ENCODE measurements at regions not wholly inside any gene's neighbourhood (a gene's known extent, or its start where the extent isn't known, plus 50 kb on each side); places are given as distances from the start of the nearest gene placed in this dataset.

DNA sequence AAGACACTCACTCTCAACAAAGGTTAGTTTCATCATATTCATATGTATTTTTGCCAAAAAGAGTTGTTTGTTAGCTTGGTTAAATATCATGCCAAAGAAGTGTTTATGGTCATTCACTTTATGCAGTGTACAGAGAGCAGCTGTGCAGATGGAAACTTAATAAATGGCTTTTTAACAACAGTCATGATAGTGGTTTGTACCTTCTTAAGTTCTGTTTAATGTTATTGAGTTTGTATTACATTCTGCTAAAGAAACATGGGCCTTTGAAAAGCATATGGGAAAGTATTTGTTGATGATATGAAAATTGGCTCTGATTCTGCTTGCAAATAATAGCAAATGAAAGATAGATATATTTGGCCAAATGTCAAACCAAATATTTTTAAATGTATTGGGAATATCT lies 607.3 kb downstream of the NCAM2 start:
- TF ChIP-seq, protein P1, sequence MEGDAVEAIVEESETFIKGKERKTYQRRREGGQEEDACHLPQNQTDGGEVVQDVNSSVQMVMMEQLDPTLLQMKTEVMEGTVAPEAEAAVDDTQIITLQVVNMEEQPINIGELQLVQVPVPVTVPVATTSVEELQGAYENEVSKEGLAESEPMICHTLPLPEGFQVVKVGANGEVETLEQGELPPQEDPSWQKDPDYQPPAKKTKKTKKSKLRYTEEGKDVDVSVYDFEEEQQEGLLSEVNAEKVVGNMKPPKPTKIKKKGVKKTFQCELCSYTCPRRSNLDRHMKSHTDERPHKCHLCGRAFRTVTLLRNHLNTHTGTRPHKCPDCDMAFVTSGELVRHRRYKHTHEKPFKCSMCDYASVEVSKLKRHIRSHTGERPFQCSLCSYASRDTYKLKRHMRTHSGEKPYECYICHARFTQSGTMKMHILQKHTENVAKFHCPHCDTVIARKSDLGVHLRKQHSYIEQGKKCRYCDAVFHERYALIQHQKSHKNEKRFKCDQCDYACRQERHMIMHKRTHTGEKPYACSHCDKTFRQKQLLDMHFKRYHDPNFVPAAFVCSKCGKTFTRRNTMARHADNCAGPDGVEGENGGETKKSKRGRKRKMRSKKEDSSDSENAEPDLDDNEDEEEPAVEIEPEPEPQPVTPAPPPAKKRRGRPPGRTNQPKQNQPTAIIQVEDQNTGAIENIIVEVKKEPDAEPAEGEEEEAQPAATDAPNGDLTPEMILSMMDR (IDR thresholded peaks at IDR 0.05; ENCODE audit: low read depth, low read length): no peak
- DNase-seq (ENCODE audit: extremely low read depth, low read depth): no peak

DNA sequence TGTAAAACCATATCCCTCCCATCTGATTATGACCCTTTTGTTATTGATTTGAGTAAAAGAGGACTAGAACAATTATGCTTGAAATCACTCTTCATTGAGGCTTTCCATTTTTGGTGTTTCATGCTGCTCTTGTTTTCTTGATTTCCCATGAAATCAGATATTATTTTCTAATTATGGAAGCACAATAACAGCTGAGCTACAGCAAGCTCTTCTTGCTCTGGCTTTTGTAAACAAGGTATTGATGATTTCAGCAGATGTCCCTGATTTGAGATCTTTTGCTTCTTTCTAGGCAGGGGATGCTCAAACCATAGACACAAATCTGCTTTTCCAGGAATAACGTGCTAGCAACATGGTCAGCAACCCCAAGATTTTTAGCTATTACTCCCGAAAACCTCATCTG lies 607.8 kb downstream of the NCAM2 start:
- no peak for DNase-seq (ENCODE audit: extremely low read depth, low read depth)
- TF ChIP-seq, protein P1 (IDR thresholded peaks at IDR 0.05; ENCODE audit: low read depth, low read length): no peak

DNA sequence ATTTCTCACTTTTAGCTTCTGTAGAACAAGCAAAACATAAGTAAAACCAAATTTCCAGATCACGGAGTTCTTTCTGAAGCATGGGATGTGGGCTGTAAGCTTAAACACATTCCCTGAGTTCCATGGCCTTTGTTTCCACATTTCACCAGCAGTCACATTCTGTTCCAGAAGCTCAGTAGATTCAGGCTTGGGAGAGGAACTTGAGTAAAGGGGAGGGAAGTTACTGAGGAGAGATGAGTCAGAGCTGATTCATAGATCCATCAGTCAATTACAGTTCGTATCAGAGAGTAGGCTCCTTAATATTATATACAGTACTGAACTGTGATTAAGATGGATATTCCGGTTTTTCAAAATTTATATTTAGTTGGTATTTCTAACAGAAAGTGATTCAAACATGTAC lies 614.3 kb downstream of the NCAM2 start:
- TF ChIP-seq, protein P1 (IDR thresholded peaks at IDR 0.05; ENCODE audit: low read depth, low read length): no peak
- peak; percentile 36 for DNase-seq (ENCODE audit: extremely low read depth, low read depth)

DNA sequence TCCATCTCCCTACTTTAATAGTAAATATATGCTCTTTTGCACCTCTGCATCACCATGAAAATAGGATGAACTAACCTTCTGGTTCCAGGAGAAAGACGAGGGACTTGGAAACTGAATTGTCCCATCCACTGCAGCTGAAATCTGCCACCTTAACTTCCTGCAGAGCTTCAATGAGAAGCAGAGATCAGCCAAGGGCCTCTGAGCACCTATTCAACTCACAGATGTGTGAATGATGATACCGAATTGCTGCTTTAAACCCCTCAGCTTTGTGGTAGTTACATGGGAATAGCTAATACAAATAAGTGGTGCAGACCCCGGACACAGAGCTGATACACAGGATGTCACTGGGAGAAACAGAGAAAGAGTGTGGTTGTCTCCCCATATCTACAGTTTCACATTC lies 616.8 kb downstream of the NCAM2 start:
- no peak for DNase-seq (ENCODE audit: extremely low read depth, low read depth)
- TF ChIP-seq, protein P1 (IDR thresholded peaks at IDR 0.05; ENCODE audit: low read depth, low read length): no peak

DNA sequence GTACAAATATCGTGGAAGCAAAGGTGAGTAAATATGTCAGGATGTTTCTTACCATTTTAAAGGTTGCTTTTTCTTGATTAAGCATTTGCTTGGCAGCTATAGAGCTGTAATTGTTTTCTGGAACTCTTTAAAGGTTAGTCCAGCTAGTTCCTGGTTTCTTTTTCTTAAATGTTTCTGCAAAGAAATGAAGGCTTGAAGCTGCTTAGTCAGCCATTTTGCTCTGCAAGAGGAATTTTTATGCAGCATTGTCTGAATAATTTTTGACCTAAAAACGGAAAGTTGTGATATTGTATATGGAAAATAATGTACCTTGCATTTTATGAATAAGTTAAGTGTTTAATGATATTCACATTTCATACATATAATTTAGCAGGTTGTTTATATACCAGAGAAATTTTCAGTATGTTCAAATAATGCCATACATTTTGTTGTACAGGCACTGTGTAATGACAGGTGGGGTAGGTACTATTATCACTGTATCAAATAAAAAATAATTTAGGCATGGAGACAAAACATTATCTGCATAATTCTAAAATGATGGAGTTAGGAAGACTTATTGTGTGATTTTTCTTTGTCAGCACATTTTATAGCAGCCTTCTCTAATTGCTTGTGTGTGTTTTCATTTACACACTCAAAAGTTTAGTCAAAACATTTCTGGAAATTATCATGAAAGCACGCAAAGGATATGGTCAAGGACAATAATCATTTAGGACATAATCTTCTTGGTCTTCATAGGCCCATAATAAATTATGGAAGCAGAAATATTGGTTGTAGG lies 624.4 kb downstream of the NCAM2 start:
- TF ChIP-seq, protein P1 (IDR thresholded peaks at IDR 0.05; ENCODE audit: low read depth, low read length): no peak
- no peak for DNase-seq (ENCODE audit: extremely low read depth, low read depth)

DNA sequence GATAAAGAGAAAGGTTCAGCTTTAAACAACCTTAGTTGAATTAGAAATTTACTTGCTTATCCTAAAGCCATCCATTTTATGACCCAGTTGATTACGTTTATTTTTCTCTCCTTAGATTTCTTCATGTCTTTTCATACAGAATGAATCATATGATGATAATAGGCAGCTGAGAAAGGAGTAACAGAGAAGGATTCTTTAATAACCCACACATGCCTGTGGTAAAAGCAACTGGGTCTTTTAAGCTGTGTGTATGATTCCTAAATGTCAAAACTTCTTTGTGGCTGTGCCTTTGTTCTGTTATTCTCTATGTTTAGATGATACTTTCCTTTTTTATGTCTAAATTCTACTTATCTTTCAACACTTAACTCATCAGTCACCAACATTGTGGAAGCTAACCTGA lies 626.5 kb downstream of the NCAM2 start:
- DNase-seq (ENCODE audit: extremely low read depth, low read depth): no peak
- TF ChIP-seq, protein P1 (IDR thresholded peaks at IDR 0.05; ENCODE audit: low read depth, low read length): no peak

DNA sequence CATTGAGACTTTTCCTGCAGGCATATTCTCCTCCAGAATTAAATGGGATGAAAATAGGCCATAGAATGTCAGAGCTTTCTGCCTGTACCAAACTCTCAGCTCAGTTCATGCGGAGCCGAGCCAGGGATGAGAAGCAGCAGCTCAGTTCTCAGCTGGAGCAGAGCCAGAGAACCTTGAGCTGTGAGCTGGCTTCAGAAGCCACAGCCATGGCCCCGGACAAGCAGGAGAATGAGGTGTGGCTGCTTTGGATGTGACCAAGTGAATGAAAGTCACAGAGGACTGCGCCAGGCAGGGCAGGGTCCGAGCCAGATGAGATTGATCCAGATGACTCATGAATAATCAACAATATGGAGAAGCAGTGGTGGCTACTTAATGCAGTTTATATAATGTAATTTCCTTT lies 633.8 kb downstream of the NCAM2 start:
- no peak for DNase-seq (ENCODE audit: extremely low read depth, low read depth)
- TF ChIP-seq, protein P1 (IDR thresholded peaks at IDR 0.05; ENCODE audit: low read depth, low read length): no peak
